ENCODE measurements at regions not wholly inside any gene's neighbourhood (a gene's known extent, or its start where the extent isn't known, plus 50 kb on each side); places are given as distances from the start of the nearest gene placed in this dataset.

GRCh38 chr18:24809173-24809950 lies 348.9 kb downstream of the HRH4 start:
- TF ChIP-seq ZNF8 (CRISPR knock-in tag; IDR thresholded peaks at IDR 0.05) = no peak
- TF ChIP-seq CREB5 (CRISPR knock-in tag; IDR thresholded peaks at IDR 0.05; ENCODE audit: low read depth) = no peak
- no peak for TF ChIP-seq ARNTL (CRISPR knock-in tag; IDR thresholded peaks at IDR 0.05; ENCODE audit: borderline replicate concordance, low read depth)
- no peak for TF ChIP-seq ZFP3 (CRISPR knock-in tag; IDR thresholded peaks at IDR 0.05)
- TF ChIP-seq BACH2 (CRISPR knock-in tag; IDR thresholded peaks at IDR 0.05; ENCODE audit: borderline replicate concordance) = no peak
- ATAC-seq = no peak

GRCh38 chr18:24810561-24811305 lies 350.3 kb downstream of the HRH4 start:
- no peak for TF ChIP-seq TOX (CRISPR knock-in tag; IDR thresholded peaks at IDR 0.05; ENCODE audit: borderline replicate concordance)
- TF ChIP-seq OSR1 (CRISPR knock-in tag; IDR thresholded peaks at IDR 0.05) = no peak
- ATAC-seq = no peak

- ATAC-seq = no peak
- TF ChIP-seq RARB (CRISPR knock-in tag; IDR thresholded peaks at IDR 0.05) = no peak
- no peak for TF ChIP-seq ZC3H10 (CRISPR knock-in tag; IDR thresholded peaks at IDR 0.05)
- no peak for TF ChIP-seq ZNF8 (CRISPR knock-in tag; IDR thresholded peaks at IDR 0.05)
- TF ChIP-seq PPARA (CRISPR knock-in tag; IDR thresholded peaks at IDR 0.05; ENCODE audit: borderline replicate concordance) = no peak
- TF ChIP-seq ZNF565 (CRISPR knock-in tag; conservative IDR thresholded peaks at IDR 0.05; ENCODE audit: low read depth) = no peak
- TF ChIP-seq BACH2 (CRISPR knock-in tag; IDR thresholded peaks at IDR 0.05; ENCODE audit: borderline replicate concordance) = no peak
- TF ChIP-seq TOX (CRISPR knock-in tag; IDR thresholded peaks at IDR 0.05; ENCODE audit: borderline replicate concordance) = no peak
- TF ChIP-seq TCF4 (CRISPR knock-in tag; IDR thresholded peaks at IDR 0.05; ENCODE audit: borderline replicate concordance) = no peak
- no peak for TF ChIP-seq SNAI2 (CRISPR knock-in tag; IDR thresholded peaks at IDR 0.05)
Observed at GRCh38 chr18:24811950-24812681, 351.7 kb downstream of the HRH4 start.

DNA sequence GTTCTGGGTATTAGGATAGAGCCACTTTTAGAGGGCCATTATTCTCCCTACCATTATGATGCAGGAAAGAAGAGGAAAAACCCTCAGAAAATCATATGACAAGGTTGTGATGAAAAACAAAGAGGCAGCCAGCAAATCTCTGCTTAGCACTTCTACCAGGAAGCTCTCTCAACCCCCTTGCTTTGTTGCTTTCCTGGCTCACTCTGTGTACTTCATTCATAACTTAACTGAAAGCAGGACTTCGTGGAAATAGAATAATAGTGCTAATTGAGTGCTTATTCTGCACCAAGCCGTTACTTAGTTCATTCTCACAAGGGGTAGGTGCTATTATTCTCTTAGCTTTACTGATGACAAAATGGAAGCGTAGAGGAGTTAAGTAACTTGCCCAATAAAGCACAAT lies 354.1 kb downstream of the HRH4 start:
- no peak for TF ChIP-seq ZFP3 (CRISPR knock-in tag; IDR thresholded peaks at IDR 0.05)
- TF ChIP-seq ZFP30 (CRISPR knock-in tag; IDR thresholded peaks at IDR 0.05) = no peak
- TF ChIP-seq CREB5 (CRISPR knock-in tag; IDR thresholded peaks at IDR 0.05; ENCODE audit: low read depth) = no peak
- no peak for ATAC-seq

- TF ChIP-seq, protein P1, sequence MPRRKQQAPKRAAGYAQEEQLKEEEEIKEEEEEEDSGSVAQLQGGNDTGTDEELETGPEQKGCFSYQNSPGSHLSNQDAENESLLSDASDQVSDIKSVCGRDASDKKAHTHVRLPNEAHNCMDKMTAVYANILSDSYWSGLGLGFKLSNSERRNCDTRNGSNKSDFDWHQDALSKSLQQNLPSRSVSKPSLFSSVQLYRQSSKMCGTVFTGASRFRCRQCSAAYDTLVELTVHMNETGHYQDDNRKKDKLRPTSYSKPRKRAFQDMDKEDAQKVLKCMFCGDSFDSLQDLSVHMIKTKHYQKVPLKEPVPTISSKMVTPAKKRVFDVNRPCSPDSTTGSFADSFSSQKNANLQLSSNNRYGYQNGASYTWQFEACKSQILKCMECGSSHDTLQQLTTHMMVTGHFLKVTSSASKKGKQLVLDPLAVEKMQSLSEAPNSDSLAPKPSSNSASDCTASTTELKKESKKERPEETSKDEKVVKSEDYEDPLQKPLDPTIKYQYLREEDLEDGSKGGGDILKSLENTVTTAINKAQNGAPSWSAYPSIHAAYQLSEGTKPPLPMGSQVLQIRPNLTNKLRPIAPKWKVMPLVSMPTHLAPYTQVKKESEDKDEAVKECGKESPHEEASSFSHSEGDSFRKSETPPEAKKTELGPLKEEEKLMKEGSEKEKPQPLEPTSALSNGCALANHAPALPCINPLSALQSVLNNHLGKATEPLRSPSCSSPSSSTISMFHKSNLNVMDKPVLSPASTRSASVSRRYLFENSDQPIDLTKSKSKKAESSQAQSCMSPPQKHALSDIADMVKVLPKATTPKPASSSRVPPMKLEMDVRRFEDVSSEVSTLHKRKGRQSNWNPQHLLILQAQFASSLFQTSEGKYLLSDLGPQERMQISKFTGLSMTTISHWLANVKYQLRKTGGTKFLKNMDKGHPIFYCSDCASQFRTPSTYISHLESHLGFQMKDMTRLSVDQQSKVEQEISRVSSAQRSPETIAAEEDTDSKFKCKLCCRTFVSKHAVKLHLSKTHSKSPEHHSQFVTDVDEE (CRISPR knock-in tag; IDR thresholded peaks at IDR 0.05) = no peak
- no peak for TF ChIP-seq BACH2 (CRISPR knock-in tag; IDR thresholded peaks at IDR 0.05; ENCODE audit: borderline replicate concordance)
- TF ChIP-seq ZNF70 (CRISPR knock-in tag; IDR thresholded peaks at IDR 0.05) = no peak
- TF ChIP-seq, protein P2, sequence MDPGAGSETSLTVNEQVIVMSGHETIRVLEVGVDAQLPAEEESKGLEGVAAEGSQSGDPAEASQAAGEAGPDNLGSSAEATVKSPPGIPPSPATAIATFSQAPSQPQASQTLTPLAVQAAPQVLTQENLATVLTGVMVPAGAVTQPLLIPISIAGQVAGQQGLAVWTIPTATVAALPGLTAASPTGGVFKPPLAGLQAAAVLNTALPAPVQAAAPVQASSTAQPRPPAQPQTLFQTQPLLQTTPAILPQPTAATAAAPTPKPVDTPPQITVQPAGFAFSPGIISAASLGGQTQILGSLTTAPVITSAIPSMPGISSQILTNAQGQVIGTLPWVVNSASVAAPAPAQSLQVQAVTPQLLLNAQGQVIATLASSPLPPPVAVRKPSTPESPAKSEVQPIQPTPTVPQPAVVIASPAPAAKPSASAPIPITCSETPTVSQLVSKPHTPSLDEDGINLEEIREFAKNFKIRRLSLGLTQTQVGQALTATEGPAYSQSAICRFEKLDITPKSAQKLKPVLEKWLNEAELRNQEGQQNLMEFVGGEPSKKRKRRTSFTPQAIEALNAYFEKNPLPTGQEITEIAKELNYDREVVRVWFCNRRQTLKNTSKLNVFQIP (CRISPR knock-in tag; IDR thresholded peaks at IDR 0.05; ENCODE audit: borderline replicate concordance, low read depth) = no peak
- no peak for TF ChIP-seq ZC3H10 (CRISPR knock-in tag; IDR thresholded peaks at IDR 0.05)
- TF ChIP-seq ESRRG (CRISPR knock-in tag; IDR thresholded peaks at IDR 0.05) = no peak
- TF ChIP-seq ZNF565 (CRISPR knock-in tag; conservative IDR thresholded peaks at IDR 0.05; ENCODE audit: low read depth) = no peak
- TF ChIP-seq SNAI2 (CRISPR knock-in tag; IDR thresholded peaks at IDR 0.05) = no peak
- TF ChIP-seq ZFP30 (CRISPR knock-in tag; IDR thresholded peaks at IDR 0.05) = no peak
- TF ChIP-seq GLIS3 (CRISPR knock-in tag; IDR thresholded peaks at IDR 0.05) = no peak
- no peak for TF ChIP-seq ZFP3 (CRISPR knock-in tag; IDR thresholded peaks at IDR 0.05)
- TF ChIP-seq PPARA (CRISPR knock-in tag; IDR thresholded peaks at IDR 0.05; ENCODE audit: borderline replicate concordance) = no peak
- no peak for TF ChIP-seq RARB (CRISPR knock-in tag; IDR thresholded peaks at IDR 0.05)
- no peak for TF ChIP-seq CSDC2 (CRISPR knock-in tag; IDR thresholded peaks at IDR 0.05)
- no peak for TF ChIP-seq OSR1 (CRISPR knock-in tag; IDR thresholded peaks at IDR 0.05)
- TF ChIP-seq TOX (CRISPR knock-in tag; IDR thresholded peaks at IDR 0.05; ENCODE audit: borderline replicate concordance) = no peak
- no peak for TF ChIP-seq ARNTL (CRISPR knock-in tag; IDR thresholded peaks at IDR 0.05; ENCODE audit: borderline replicate concordance, low read depth)
- no peak for TF ChIP-seq ZNF8 (CRISPR knock-in tag; IDR thresholded peaks at IDR 0.05)
- no peak for TF ChIP-seq CSRNP3 (CRISPR knock-in tag; IDR thresholded peaks at IDR 0.05)
- no peak for ATAC-seq
Observed at GRCh38 chr18:24817150-24817549, 356.7 kb downstream of the HRH4 start.

All from SK-N-SH treated with all-trans-retinoic acid at 6 μM for 48 hours (cell line).